ENCODE measurements at regions not wholly inside any gene's neighbourhood (a gene's known extent, or its start where the extent isn't known, plus 50 kb on each side); places are given as distances from the start of the nearest gene placed in this dataset.
A peak's percentile ranks its signal among the peaks of the same experiment; 100 is the strongest.
"Not testable (repeated sequence)": the region's sequence is repeated elsewhere in the genome, so short reads cannot be mapped to it uniquely, and the experiment has no call there.

DNA sequence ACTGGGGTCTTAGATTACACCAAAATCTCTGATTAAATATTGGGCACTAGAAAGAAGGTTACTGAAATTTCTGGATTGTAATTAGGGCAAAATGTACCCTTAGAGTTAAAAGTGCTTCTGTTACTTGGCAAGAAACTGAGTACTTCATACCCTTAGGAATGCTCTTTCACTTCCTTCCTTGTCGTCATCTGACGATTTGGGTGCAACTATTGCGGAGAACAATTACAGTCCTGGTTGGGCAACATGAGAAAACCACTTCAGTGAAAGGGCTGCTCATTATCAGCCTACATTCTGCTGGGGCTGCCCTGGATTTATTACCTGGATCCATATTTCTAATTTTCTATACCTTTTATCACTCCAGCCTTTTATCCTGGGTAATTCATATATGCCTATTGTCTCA, 348.5 kb upstream of the MDGA2 start:
- TF ChIP-seq POLR2AphosphoS5 (IDR thresholded peaks at IDR 0.05) (no peak), EP300 (IDR thresholded peaks at IDR 0.05) (peak in 2 of 4 donors; percentile 16 to 91), CTCF (IDR thresholded peaks at IDR 0.05) (no peak), POLR2A (IDR thresholded peaks at IDR 0.05) (no peak)
- DNase-seq = peak in 1 of 2 donors; percentile 43
- no peak overlapping the region for H3K27ac ChIP-seq
- H3K4me3 ChIP-seq = no peak overlapping the region
- H3K9me3 ChIP-seq = no peaks in the 10 kb centered on the region
- ATAC-seq (ENCODE audit: low FRiP score in 2 of 2) = peak; percentile 41 to 71
- no peaks in the 10 kb centered on the region for H3K36me3 ChIP-seq
- H3K4me1 ChIP-seq = no peaks in the 10 kb centered on the region
- WGBS, 2 donors = 36 to 41% methylated on average over 3 of the region's 3 CpGs
- H3K27me3 ChIP-seq = no peaks in the 10 kb centered on the region

DNA sequence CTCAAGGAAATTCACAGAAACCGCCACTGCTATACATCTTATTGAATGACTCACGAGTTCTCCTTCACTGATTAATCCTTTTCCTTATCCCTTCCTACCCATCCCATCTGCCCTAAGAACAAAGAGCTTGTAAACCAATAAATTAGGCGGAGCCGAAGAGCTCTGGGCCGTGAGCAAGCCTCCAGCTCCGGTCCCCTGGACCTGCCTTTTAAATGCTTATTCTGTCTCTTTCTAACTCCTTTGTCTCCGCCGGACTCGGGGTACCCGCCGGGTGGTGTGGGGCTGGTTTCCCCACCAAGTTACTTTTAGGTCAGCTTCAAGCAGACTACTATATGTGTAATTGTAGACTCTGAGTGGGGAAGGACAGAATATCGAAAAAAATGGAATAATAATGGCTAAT, 336.1 kb upstream of the MDGA2 start:
- WGBS, 2 donors = 69 to 71% methylated on average over 12 of the region's 12 CpGs
- not testable (repeated sequence) for H3K4me3 ChIP-seq; H3K36me3 ChIP-seq; H3K27ac ChIP-seq; H3K4me1 ChIP-seq; ATAC-seq (ENCODE audit: low FRiP score in 2 of 2); H3K27me3 ChIP-seq; H3K9me3 ChIP-seq
- DNase-seq = peak in 1 of 2 donors; percentile 45

DNA sequence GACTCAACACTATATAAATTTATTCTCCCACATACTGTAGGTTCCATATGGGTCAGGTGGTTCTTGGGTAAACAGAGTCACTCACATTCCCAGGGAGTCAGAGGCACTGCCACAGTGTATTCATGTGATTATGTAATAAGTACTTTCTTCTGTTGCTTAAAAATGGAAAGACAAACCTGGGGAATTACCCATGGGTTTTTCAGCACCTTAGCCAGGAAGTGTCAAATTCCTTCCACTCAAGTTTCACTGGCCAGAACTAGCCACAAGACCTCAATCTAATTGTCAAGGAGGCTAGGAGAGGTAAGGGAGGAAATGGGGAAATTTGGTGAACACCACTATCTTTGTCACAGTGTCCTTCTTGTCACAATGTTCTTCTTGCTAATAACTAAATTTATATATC, 333.2 kb upstream of the MDGA2 start:
- DNase-seq (no peak), ATAC-seq (ENCODE audit: low FRiP score in 2 of 2) (no peak)
- Histone ChIP-seq H3K4me3 (no peak overlapping the region), H3K9me3 (no peaks in the 10 kb centered on the region), H3K27me3 (no peaks in the 10 kb centered on the region), H3K4me1 (no peaks in the 10 kb centered on the region), H3K27ac (no peak overlapping the region), H3K36me3 (no peaks in the 10 kb centered on the region)
- TF ChIP-seq POLR2A (IDR thresholded peaks at IDR 0.05) (no peak), CTCF (IDR thresholded peaks at IDR 0.05) (no peak), EP300 (IDR thresholded peaks at IDR 0.05) (peak in 1 of 4 donors; percentile 50)

- no peak for DNase-seq
- Histone ChIP-seq H3K27ac (no peak overlapping the region), H3K4me1 (no peaks in the 10 kb centered on the region), H3K9me3 (no peaks in the 10 kb centered on the region), H3K4me3 (no peak overlapping the region), H3K27me3 (no peaks in the 10 kb centered on the region), H3K36me3 (no peaks in the 10 kb centered on the region)
- TF ChIP-seq POLR2A (IDR thresholded peaks at IDR 0.05) (no peak), EP300 (IDR thresholded peaks at IDR 0.05) (no peak), POLR2AphosphoS5 (IDR thresholded peaks at IDR 0.05) (no peak), CTCF (IDR thresholded peaks at IDR 0.05) (no peak)
- ATAC-seq (ENCODE audit: low FRiP score in 2 of 2) = no peak
- 13 to 29% methylated on average over 1 of the region's 1 CpG for WGBS, 2 donors
Measured at GRCh38 chr14:48005986-48006385, 330.6 kb upstream of the MDGA2 start.

DNA sequence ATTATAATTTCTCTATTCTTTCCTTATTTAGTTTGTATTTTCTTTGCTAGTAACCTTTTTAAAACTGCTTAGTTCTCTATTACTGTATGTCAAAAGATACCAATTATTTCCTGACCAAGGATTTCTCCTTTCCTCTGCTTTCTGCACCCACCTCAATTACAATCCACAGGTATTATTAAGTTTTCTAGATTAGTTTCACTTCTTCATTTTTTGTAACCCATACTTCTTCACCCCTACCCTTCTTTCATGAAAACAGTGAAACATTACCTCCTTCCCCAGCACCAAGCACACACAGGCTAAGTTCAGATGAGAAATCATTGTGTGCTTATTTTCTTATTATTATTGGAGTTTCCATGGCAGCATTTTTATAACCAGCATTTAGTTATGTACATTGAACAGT, 318.5 kb upstream of the MDGA2 start:
- no peak for ATAC-seq (ENCODE audit: low FRiP score in 2 of 2)
- Histone ChIP-seq H3K36me3 (no peaks in the 10 kb centered on the region), H3K9me3 (no peaks in the 10 kb centered on the region), H3K4me1 (no peaks in the 10 kb centered on the region), H3K27me3 (no peaks in the 10 kb centered on the region), H3K4me3 (no peak overlapping the region), H3K27ac (no peak overlapping the region)
- DNase-seq = no peak
- TF ChIP-seq EP300 (IDR thresholded peaks at IDR 0.05) (no peak), POLR2A (IDR thresholded peaks at IDR 0.05) (no peak), POLR2AphosphoS5 (IDR thresholded peaks at IDR 0.05) (no peak), CTCF (IDR thresholded peaks at IDR 0.05) (no peak)

Measured in upper lobe of left lung (tissue), 6 donors.